Kidney (tissue), 13 donors: ENCODE measurements at regions not wholly inside any gene's neighbourhood (a gene's known extent, or its start where the extent isn't known, plus 50 kb on each side); places are given as distances from the start of the nearest gene placed in this dataset.

Source experiments
- DNase-seq, 5 donors: peaks; one replicate each; pipeline ENCODE4 v3.0.0-alpha.2; 2013 to 2020
- FAIRE-seq: peaks from 2 replicates; lab custom pipeline; 2012; peaks lifted over from hg19 to GRCh38; lab: Jason Lieb, UNC
- H3K27ac ChIP-seq, 2 donors: one replicate each; pipeline ENCODE4 v1.7.0; 2013; ENCODE audit warnings: low read depth in 2 of 2, low read length in 2 of 2, inconsistent platforms in 1 of 2
- H3K27me3 ChIP-seq: one replicate; pipeline ENCODE4 v1.7.1; 2013; ENCODE audit warnings: low read length, inconsistent platforms; ENCODE audit not compliant: control insufficient read depth, insufficient read depth
- H3K36me3 ChIP-seq, 3 donors: one replicate each; pipeline versions ENCODE4 v1.7.0 to v1.7.1; 2013; ENCODE audit warnings: low read length in 3 of 3, control low read depth in 1 of 3, inconsistent platforms in 1 of 3; ENCODE audit not compliant: insufficient read depth in 3 of 3, control insufficient read depth in 2 of 3
- H3K4me1 ChIP-seq, 3 donors: one replicate each; pipeline versions ENCODE4 v1.7.0 to v1.7.1; 2013; ENCODE audit warnings: low read length in 3 of 3, inconsistent platforms in 1 of 3, low read depth in 1 of 3; ENCODE audit not compliant: control insufficient read depth in 2 of 3, insufficient read depth in 2 of 3
- H3K4me3 ChIP-seq, 3 donors: one replicate each; pipeline versions ENCODE4 v1.7.0 to v1.8.1; 2013; ENCODE audit warnings: low read length in 3 of 3, control low read depth in 1 of 3, inconsistent platforms in 1 of 3
- H3K9ac ChIP-seq, 3 donors: one replicate each; pipeline versions ENCODE4 v1.7.0 to v1.7.1; 2013; ENCODE audit warnings: low read length in 3 of 3, control low read depth in 1 of 3, inconsistent platforms in 1 of 3
- H3K9me3 ChIP-seq, 3 donors: one replicate each; pipeline versions ENCODE4 v1.7.0 to v1.7.1; 2013; ENCODE audit warnings: low read length in 3 of 3, control low read depth in 1 of 3, inconsistent platforms in 1 of 3; ENCODE audit not compliant: control insufficient read depth in 2 of 3, insufficient read depth in 1 of 3
- intact Hi-C: fragments of 100-400 bp; cut with DNase I; formaldehyde crosslinking; loops from one replicate; pipeline ENCODE4 v1.11.1; 2022
- TF ChIP-seq, protein P1 (sequence below): IDR thresholded peaks from 3 replicates; pipeline ENCODE4 v1.5.1; 2012; ENCODE audit warnings: mild to moderate bottlenecking, moderate library complexity, borderline replicate concordance; ENCODE audit not compliant: insufficient read depth; ENCODE audit errors: extremely low read depth
- donor health status: control.
- donor health status: control.
- donor health status: control.
- donor health status: control.
- donor health status: control.
- donor health status: DM: yes; HTN: yes; CAD: no.
- donor health status: Normal renal cell carcinoma (clear cell type).

DNA sequence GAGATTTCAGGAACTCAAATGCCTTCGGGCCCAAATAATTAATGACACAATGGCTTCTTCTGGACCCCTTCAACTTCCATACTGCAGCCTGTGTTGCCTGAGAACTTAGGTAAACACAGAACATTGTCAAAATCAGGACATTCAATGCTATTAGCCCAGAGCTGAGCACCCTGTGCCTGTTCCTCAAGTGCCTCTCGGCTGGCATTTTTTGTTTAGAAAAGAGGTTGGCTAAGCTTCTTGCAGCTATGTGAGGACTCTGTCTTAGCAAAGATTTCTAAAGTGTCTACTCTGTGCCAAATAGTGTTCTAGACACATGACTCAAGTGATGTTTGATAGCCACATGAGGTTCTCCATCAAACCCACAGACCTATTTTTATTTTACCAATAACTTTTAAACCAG is 289.3 kb upstream of the ARID1B start:
- no peak overlapping the region for H3K27ac ChIP-seq
- TF ChIP-seq, protein P1, sequence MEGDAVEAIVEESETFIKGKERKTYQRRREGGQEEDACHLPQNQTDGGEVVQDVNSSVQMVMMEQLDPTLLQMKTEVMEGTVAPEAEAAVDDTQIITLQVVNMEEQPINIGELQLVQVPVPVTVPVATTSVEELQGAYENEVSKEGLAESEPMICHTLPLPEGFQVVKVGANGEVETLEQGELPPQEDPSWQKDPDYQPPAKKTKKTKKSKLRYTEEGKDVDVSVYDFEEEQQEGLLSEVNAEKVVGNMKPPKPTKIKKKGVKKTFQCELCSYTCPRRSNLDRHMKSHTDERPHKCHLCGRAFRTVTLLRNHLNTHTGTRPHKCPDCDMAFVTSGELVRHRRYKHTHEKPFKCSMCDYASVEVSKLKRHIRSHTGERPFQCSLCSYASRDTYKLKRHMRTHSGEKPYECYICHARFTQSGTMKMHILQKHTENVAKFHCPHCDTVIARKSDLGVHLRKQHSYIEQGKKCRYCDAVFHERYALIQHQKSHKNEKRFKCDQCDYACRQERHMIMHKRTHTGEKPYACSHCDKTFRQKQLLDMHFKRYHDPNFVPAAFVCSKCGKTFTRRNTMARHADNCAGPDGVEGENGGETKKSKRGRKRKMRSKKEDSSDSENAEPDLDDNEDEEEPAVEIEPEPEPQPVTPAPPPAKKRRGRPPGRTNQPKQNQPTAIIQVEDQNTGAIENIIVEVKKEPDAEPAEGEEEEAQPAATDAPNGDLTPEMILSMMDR = no peak
- H3K9me3 ChIP-seq = no peaks in the 10 kb centered on the region
- DNase-seq (no peak), FAIRE-seq (no peak)
- H3K36me3 ChIP-seq = no peaks in the 10 kb centered on the region
- H3K4me3 ChIP-seq = no peak overlapping the region
- no peaks in the 10 kb centered on the region for H3K27me3 ChIP-seq
- no peaks in the 10 kb centered on the region for H3K4me1 ChIP-seq
- no peak overlapping the region for H3K9ac ChIP-seq
- intact Hi-C loops = no loop called here

DNA sequence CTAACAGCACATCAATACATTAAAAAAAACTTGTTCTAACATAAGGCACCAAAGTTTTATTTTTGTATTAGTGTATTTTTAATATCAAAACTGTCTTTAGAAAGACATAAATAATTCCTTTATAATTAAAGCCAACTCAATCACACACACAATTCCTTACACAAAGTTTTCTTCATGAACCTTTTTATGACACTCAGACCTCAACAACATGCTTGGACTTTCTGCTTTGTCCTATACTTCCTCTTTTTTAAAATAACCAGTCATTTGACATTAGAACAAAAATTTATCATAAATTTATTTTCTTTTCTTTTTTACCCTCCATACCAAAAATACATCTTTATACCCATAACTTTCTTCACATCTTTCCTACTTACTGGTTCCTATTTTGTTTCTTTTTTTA is 292.0 kb upstream of the ARID1B start:
- intact Hi-C loops = no loop called here
- no peaks in the 10 kb centered on the region for H3K27me3 ChIP-seq
- TF ChIP-seq, protein P1 = no peak
- FAIRE-seq (no peak), DNase-seq (no peak)
- no peaks in the 10 kb centered on the region for H3K36me3 ChIP-seq
- no peak overlapping the region for H3K27ac ChIP-seq
- no peaks in the 10 kb centered on the region for H3K4me1 ChIP-seq
- H3K4me3 ChIP-seq = no peak overlapping the region
- H3K9ac ChIP-seq = no peak overlapping the region
- no peaks in the 10 kb centered on the region for H3K9me3 ChIP-seq

DNA sequence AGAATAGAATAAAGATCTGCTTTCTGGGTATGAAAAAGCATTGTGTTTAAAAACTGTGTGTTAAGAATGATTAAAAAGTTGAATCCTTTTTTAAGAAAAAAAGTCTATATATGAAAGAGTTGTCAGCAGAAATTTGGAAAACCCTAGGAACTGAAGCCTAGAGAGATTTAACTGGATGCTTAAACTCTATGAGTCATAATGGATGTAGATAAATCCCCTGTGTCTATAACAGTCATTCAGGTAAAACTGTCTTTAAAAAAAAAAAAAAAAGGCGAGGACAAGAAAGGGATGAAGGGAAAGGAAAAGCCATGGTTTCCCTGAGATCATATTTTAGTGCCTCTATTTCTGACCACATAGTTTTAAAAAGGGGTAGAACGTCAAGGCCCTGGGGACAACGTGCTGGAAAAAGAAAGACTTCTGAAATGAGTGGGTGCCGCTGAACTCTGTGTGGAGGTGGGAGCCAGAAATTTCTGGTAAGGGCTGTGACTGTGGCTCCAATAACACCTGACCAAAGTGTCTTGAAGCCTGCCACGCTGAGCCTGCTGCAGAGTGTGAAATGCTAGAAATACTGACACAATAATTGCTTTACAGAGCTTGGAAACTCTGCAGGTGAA is 302.6 kb upstream of the ARID1B start:
- Histone ChIP-seq H3K9ac (no peak overlapping the region), H3K9me3 (no peaks in the 10 kb centered on the region), H3K27ac (no peak overlapping the region), H3K4me3 (no peak overlapping the region), H3K4me1 (no peaks in the 10 kb centered on the region), H3K27me3 (no peaks in the 10 kb centered on the region), H3K36me3 (no peaks in the 10 kb centered on the region)
- no peak for FAIRE-seq
- TF ChIP-seq, protein P1 = no peak
- intact Hi-C loops = no loop called here
- no peak for DNase-seq

DNA sequence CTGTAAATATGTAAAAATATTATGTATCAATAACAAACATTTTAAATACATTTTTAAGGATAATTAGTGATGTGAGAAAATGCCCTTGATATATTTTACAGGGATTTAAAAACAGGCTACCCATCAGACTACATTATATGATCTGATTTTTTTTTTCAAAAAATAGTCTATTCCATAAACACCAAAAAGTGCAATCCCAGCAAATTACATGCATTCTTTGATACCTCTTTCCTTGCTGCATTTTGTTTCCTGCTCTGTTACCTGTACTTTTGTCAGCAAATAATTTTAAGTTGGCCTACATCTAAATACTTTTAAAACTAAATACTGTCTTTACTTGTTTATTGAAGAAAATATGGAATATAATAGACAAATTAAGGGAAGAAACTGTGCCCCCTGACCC is 306.2 kb upstream of the ARID1B start:
- DNase-seq (no peak), FAIRE-seq (no peak)
- no peak overlapping the region for H3K4me3 ChIP-seq
- no peaks in the 10 kb centered on the region for H3K27me3 ChIP-seq
- no peaks in the 10 kb centered on the region for H3K9me3 ChIP-seq
- no peak overlapping the region for H3K27ac ChIP-seq
- H3K9ac ChIP-seq = no peak overlapping the region
- intact Hi-C loops = no loop called here
- TF ChIP-seq, protein P1 = no peak
- no peaks in the 10 kb centered on the region for H3K4me1 ChIP-seq
- H3K36me3 ChIP-seq = no peaks in the 10 kb centered on the region
